ENCODE measurements at regions not wholly inside any gene's neighbourhood (a gene's known extent, or its start where the extent isn't known, plus 50 kb on each side); places are given as distances from the start of the nearest gene placed in this dataset.
A peak's percentile ranks its signal among the peaks of the same experiment; 100 is the strongest.

DNA sequence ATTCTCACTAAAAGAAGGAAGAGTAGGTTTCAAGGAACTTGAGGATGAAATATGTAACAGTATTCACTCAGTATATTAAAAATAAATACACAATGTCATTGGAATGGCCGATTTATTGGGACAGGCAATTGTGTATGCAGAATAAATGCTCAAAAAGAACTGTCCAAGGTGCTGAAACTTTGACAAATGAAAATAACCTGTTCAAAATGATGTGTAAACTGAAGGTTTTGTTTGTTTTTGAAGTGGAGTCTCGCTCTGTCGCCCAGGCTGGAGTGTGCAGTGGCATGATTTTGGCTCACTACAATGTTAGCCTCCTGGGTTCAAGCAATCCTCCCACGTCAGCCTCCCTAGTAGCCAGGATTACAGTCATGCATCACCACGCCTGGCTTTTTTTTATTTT, 318.7 kb upstream of the RBFOX1 start:
- Mint-ChIP-seq H3K4me1 (ENCODE audit: low read depth, unreplicated experiment) (no peaks in the 10 kb centered on the region), H3K27me3 (ENCODE audit: unreplicated experiment) (peaks cover 7% of the 10 kb centered on the region), H3K9me3 (ENCODE audit: unreplicated experiment) (peaks cover 9% of the 10 kb centered on the region), H3K4me3 (ENCODE audit: unreplicated experiment) (no peak overlapping the region), H3K27ac (ENCODE audit: unreplicated experiment) (no peak overlapping the region), H3K36me3 (ENCODE audit: unreplicated experiment) (peaks cover 16% of the 10 kb centered on the region)
- DNase-seq: no peak
- TF ChIP-seq, protein P1, sequence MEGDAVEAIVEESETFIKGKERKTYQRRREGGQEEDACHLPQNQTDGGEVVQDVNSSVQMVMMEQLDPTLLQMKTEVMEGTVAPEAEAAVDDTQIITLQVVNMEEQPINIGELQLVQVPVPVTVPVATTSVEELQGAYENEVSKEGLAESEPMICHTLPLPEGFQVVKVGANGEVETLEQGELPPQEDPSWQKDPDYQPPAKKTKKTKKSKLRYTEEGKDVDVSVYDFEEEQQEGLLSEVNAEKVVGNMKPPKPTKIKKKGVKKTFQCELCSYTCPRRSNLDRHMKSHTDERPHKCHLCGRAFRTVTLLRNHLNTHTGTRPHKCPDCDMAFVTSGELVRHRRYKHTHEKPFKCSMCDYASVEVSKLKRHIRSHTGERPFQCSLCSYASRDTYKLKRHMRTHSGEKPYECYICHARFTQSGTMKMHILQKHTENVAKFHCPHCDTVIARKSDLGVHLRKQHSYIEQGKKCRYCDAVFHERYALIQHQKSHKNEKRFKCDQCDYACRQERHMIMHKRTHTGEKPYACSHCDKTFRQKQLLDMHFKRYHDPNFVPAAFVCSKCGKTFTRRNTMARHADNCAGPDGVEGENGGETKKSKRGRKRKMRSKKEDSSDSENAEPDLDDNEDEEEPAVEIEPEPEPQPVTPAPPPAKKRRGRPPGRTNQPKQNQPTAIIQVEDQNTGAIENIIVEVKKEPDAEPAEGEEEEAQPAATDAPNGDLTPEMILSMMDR (IDR thresholded peaks at IDR 0.05; ENCODE audit: partially characterized antibody, unreplicated experiment): no peak

DNA sequence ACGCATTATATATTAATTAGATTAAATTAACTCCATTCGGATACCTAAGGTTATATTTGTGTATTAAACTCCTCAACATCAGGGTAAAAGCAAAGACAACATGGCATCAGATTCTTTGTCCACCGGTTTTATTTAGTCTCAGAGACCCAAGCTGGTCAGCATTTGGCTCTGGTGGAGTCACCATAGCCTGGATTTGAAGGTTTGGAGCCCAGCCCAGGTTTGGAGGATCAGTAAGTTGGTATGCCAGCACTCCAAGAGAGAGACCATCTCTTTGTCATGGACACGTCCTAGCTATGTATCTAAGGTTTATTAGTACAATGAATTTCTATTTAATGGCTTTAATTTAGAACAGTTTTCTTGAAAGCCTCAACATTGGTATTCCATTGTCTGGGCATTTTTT, 328.4 kb upstream of the RBFOX1 start:
- Mint-ChIP-seq H3K4me1 (ENCODE audit: low read depth, unreplicated experiment) (no peaks in the 10 kb centered on the region), H3K36me3 (ENCODE audit: unreplicated experiment) (peaks cover 3% of the 10 kb centered on the region), H3K27me3 (ENCODE audit: unreplicated experiment) (no peaks in the 10 kb centered on the region), H3K9me3 (ENCODE audit: unreplicated experiment) (peaks cover 5% of the 10 kb centered on the region), H3K27ac (ENCODE audit: unreplicated experiment) (no peak overlapping the region), H3K4me3 (ENCODE audit: unreplicated experiment) (no peak overlapping the region)
- TF ChIP-seq, protein P1 (IDR thresholded peaks at IDR 0.05; ENCODE audit: partially characterized antibody, unreplicated experiment): no peak
- DNase-seq: no peak

DNA sequence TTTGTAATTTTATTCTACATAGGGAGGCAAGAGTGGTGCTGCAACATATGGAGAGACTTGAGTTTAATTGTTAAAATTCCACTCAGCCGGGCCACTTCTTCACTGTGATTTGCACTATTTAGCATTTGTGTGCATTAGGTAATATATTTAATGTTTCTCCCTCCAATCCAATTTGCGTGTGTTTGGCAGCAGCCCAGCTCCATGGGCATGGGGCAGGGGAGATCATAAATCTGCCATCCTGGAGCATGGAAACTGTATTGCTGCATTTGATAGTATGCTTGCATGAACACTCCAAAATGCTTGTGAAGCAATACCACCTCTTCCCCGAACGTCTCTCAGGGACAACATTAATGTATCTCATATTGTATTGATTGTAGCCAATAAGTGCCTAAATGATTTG, 339.1 kb upstream of the RBFOX1 start:
- DNase-seq: no peak

DNA sequence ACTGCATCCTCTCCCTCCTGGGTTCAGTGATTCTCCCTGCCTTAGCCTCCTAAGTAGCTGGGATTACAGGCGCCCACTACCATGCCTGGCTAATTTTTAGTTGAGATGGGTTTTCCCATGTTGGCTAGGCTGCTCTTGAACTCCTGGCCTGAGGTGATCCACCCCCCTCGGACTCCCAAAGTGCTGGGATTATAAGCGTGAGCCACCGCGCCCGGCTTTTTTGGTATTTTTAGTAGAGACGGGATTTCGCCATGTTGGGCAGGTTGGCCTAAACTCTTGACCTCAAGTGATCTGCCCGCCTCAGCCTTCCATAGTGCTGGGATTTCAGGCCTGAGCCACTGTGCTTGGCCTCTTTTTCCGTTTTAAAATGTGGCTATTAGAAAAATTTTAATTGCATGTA, 343.8 kb upstream of the RBFOX1 start:
- no peak for DNase-seq
- Mint-ChIP-seq H3K9me3 (ENCODE audit: unreplicated experiment) (peaks cover 3% of the 10 kb centered on the region), H3K36me3 (ENCODE audit: unreplicated experiment) (no peaks in the 10 kb centered on the region), H3K4me1 (ENCODE audit: low read depth, unreplicated experiment) (peaks cover 4% of the 10 kb centered on the region), H3K27me3 (ENCODE audit: unreplicated experiment) (peaks cover 6% of the 10 kb centered on the region), H3K4me3 (ENCODE audit: unreplicated experiment) (no peak overlapping the region), H3K27ac (ENCODE audit: unreplicated experiment) (no peak overlapping the region)
- TF ChIP-seq, protein P1 (IDR thresholded peaks at IDR 0.05; ENCODE audit: partially characterized antibody, unreplicated experiment): no peak

More for the DNA sequence above, 339.1 kb upstream of the RBFOX1 start:
- no peak overlapping the region for H3K4me3 Mint-ChIP-seq (ENCODE audit: unreplicated experiment)
- H3K27me3 Mint-ChIP-seq (ENCODE audit: unreplicated experiment): peaks cover 3% of the 10 kb centered on the region
- H3K4me1 Mint-ChIP-seq (ENCODE audit: low read depth, unreplicated experiment): peaks cover 13% of the 10 kb centered on the region
- TF ChIP-seq, protein P1 (IDR thresholded peaks at IDR 0.05; ENCODE audit: partially characterized antibody, unreplicated experiment): no peak
- peaks cover 2% of the 10 kb centered on the region for H3K9me3 Mint-ChIP-seq (ENCODE audit: unreplicated experiment)
- H3K36me3 Mint-ChIP-seq (ENCODE audit: unreplicated experiment): peaks cover 4% of the 10 kb centered on the region
- peak overlapping the region; percentile 5 for H3K27ac Mint-ChIP-seq (ENCODE audit: unreplicated experiment)

DNA sequence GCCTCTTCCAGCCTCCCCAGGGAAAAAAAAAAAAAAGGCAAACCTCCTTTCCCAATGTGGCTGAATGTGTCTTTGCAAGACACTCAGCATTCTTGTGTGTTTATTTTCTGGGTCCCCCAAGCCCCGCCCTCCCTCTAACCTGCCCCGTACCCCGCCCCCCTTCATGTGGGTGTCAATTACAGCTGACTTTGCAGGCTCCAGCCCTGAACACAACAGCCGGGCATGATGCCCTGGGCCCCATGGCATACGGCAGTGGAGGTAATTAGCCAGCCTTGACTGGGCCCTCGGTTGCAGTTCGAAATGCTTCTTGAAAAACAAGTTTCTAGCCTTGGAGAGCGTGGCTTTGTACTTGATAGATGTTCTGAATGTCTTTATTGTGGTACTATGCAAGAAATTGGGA, 354.7 kb upstream of the RBFOX1 start:
- no peaks in the 10 kb centered on the region for H3K4me1 Mint-ChIP-seq (ENCODE audit: low read depth, unreplicated experiment)
- H3K27ac Mint-ChIP-seq (ENCODE audit: unreplicated experiment): no peak overlapping the region
- TF ChIP-seq, protein P1 (IDR thresholded peaks at IDR 0.05; ENCODE audit: partially characterized antibody, unreplicated experiment): no peak
- no peak for DNase-seq
- no peaks in the 10 kb centered on the region for H3K36me3 Mint-ChIP-seq (ENCODE audit: unreplicated experiment)
- peaks cover 3% of the 10 kb centered on the region for H3K27me3 Mint-ChIP-seq (ENCODE audit: unreplicated experiment)
- H3K4me3 Mint-ChIP-seq (ENCODE audit: unreplicated experiment): no peak overlapping the region
- H3K9me3 Mint-ChIP-seq (ENCODE audit: unreplicated experiment): peaks cover 9% of the 10 kb centered on the region

Data from glutamatergic neuron (in vitro differentiated cells).